ENCODE measurements at regions not wholly inside any gene's neighbourhood (a gene's known extent, or its start where the extent isn't known, plus 50 kb on each side); places are given as distances from the start of the nearest gene placed in this dataset.

- ChIA-PET CTCF (no interaction called here), POLR2A (no interaction called here)
- H3K79me2 ChIP-seq (ENCODE audit: insufficient read depth), result no peaks in the 10 kb centered on the region
- TF ChIP-seq REST (IDR thresholded peaks at IDR 0.05; ENCODE audit: low read depth, low read length) (no peak), USF2 (IDR thresholded peaks at IDR 0.05; ENCODE audit: borderline replicate concordance, low read depth, low read length) (no peak), POLR2AphosphoS5 (IDR thresholded peaks at IDR 0.05; ENCODE audit: low read depth, low read length) (no peak), GATA2 (CRISPR knock-in tag; IDR thresholded peaks at IDR 0.05) (no peak), USF1 (IDR thresholded peaks at IDR 0.05; ENCODE audit: borderline replicate concordance, low read depth) (no peak), EP300 (IDR thresholded peaks at IDR 0.05; ENCODE audit: borderline replicate concordance in 1 of 2, low read depth in 1 of 2, low read length in 1 of 2) (no peak), RAD21 (IDR thresholded peaks at IDR 0.05; ENCODE audit: low read length) (no peak), GABPA (IDR thresholded peaks at IDR 0.05; ENCODE audit: low read depth) (no peak), FOSL2 (IDR thresholded peaks at IDR 0.05; ENCODE audit: borderline replicate concordance, low read depth) (no peak), RFX5 (IDR thresholded peaks at IDR 0.05; ENCODE audit: low read length) (no peak), IRF3 (IDR thresholded peaks at IDR 0.05; ENCODE audit: low read depth, low read length) (no peak), SIN3A (IDR thresholded peaks at IDR 0.05; ENCODE audit: borderline replicate concordance, low read depth, low read length) (no peak), NFIC (IDR thresholded peaks at IDR 0.05; ENCODE audit: borderline replicate concordance) (no peak), FOXM1 (IDR thresholded peaks at IDR 0.05; ENCODE audit: low read depth) (no peak), RCOR1 (IDR thresholded peaks at IDR 0.05; ENCODE audit: low read length) (no peak)
- H3K9me2 ChIP-seq, result no peaks in the 10 kb centered on the region
- H3K27me3 ChIP-seq (ENCODE audit: insufficient read depth), result no peaks in the 10 kb centered on the region
- no peaks in the 10 kb centered on the region for H3F3A ChIP-seq (replicated peaks; ENCODE audit: insufficient read depth)
- 65% methylated on average over 9 of the region's 9 CpGs for WGBS (ENCODE audit: low lambda C conversion rate)
- no peak overlapping the region for H3K4me2 ChIP-seq
- no peak overlapping the region for H3K9ac ChIP-seq
- H3K36me3 ChIP-seq (replicated peaks in 1 of 2; ENCODE audit: control insufficient read depth in 1 of 2, insufficient read depth in 2 of 2, low read length in 1 of 2), result no peaks in the 10 kb centered on the region
- H3K27ac ChIP-seq (ENCODE audit: low read depth in 2 of 2, low read length in 1 of 2), result no peak overlapping the region
- no peak for DNase-seq
- H3K9me3 ChIP-seq, result no peaks in the 10 kb centered on the region
- H2AFZ ChIP-seq (ENCODE audit: low read depth), result no peak overlapping the region
- no peaks in the 10 kb centered on the region for H3K4me1 ChIP-seq (ENCODE audit: control insufficient read depth in 1 of 2, insufficient read depth in 2 of 2, low read depth in 1 of 2, low read length in 1 of 2)
- no peaks in the 10 kb centered on the region for H4K20me1 ChIP-seq (ENCODE audit: insufficient read depth)
- H3K4me3 ChIP-seq (ENCODE audit: low read depth in 2 of 2, low read length in 1 of 2), result no peak overlapping the region
Measured at GRCh38 chr2:217017456-217018252, 157.8 kb upstream of the TNP1 start.
